ENCODE measurements at regions not wholly inside any gene's neighbourhood (a gene's known extent, or its start where the extent isn't known, plus 50 kb on each side); places are given as distances from the start of the nearest gene placed in this dataset.

DNA sequence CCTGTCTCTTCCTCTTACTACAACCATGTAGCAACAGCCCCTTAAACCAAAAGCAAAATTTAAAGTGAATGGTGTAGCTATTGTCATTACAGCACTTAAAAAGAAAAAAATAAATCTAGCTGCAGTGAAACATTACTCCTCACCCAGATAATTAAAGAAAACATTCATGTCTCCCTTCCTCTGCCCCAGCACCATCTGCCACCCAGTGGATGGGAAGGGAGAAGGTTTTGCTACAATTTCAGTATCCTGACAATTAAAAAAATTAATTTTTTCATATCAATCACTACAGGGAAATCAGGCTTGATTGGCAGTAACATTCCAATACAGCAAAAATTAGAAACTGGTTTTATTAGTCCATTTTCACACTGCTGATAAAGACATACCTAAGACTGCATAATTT lies 147.4 kb upstream of the PUM3 start:
- Histone ChIP-seq H3K36me3 (no peaks in the 10 kb centered on the region), H3K4me3 (no peak overlapping the region), H3K27me3 (no peaks in the 10 kb centered on the region), H3K4me1 (no peaks in the 10 kb centered on the region), H3K27ac (no peak overlapping the region), H3K9me3 (no peaks in the 10 kb centered on the region)
- TF ChIP-seq, protein P1, sequence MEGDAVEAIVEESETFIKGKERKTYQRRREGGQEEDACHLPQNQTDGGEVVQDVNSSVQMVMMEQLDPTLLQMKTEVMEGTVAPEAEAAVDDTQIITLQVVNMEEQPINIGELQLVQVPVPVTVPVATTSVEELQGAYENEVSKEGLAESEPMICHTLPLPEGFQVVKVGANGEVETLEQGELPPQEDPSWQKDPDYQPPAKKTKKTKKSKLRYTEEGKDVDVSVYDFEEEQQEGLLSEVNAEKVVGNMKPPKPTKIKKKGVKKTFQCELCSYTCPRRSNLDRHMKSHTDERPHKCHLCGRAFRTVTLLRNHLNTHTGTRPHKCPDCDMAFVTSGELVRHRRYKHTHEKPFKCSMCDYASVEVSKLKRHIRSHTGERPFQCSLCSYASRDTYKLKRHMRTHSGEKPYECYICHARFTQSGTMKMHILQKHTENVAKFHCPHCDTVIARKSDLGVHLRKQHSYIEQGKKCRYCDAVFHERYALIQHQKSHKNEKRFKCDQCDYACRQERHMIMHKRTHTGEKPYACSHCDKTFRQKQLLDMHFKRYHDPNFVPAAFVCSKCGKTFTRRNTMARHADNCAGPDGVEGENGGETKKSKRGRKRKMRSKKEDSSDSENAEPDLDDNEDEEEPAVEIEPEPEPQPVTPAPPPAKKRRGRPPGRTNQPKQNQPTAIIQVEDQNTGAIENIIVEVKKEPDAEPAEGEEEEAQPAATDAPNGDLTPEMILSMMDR (IDR thresholded peaks at IDR 0.05): no peak
- intact Hi-C loops (cut with DNase I; ENCODE audit: low total_unique reads): no loop called here
- DNase-seq: no peak

DNA sequence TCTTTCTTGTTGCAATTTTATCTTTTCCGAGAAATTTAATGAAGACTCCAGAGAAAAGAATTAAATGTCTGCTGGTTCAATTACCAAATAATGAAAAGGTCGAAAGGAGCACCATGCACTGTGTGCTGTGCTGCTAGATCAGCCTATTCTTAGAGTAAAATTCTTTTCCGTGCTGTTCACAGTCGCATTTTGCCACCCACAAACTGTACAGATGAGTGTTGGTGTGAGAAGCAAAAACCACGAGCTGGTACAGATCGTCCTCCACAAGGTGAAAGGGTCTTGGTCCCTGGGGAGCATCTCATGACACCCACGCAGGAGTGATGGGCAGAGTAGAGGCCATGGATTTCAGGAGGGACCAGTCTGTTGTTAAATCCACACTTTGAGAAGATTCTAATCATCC lies 143.8 kb upstream of the PUM3 start:
- no peak for DNase-seq
- Histone ChIP-seq H3K27ac (no peak overlapping the region), H3K4me3 (no peak overlapping the region), H3K36me3 (no peaks in the 10 kb centered on the region), H3K4me1 (no peaks in the 10 kb centered on the region), H3K9me3 (no peaks in the 10 kb centered on the region), H3K27me3 (no peaks in the 10 kb centered on the region)
- TF ChIP-seq, protein P1 (IDR thresholded peaks at IDR 0.05): no peak
- intact Hi-C loops (cut with DNase I; ENCODE audit: low total_unique reads): no loop called here

DNA sequence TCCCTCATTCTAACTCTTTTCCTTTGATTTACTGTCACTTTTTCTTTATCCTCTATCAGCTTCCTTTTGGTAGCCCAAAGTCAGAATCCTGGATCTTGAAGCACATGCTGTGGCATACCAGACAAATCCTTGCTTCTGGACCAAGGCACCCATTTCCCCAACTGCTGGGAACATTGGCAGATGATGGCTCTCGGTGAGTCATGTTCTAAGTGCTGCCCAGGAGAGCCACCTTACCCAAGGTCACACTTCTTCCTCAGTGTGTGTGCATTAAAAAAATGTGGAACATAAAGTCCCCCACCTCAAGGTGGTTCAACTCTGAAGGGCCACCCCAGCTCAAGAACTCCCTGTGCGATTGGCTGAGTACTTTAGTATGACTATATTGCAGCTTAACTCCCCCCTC lies 141.4 kb upstream of the PUM3 start:
- Histone ChIP-seq H3K27ac (no peak overlapping the region), H3K27me3 (no peaks in the 10 kb centered on the region), H3K4me3 (no peak overlapping the region), H3K36me3 (no peaks in the 10 kb centered on the region), H3K4me1 (no peaks in the 10 kb centered on the region), H3K9me3 (no peaks in the 10 kb centered on the region)
- TF ChIP-seq, protein P1 (IDR thresholded peaks at IDR 0.05): no peak
- intact Hi-C loops (cut with DNase I; ENCODE audit: low total_unique reads): no loop called here
- DNase-seq: no peak

DNA sequence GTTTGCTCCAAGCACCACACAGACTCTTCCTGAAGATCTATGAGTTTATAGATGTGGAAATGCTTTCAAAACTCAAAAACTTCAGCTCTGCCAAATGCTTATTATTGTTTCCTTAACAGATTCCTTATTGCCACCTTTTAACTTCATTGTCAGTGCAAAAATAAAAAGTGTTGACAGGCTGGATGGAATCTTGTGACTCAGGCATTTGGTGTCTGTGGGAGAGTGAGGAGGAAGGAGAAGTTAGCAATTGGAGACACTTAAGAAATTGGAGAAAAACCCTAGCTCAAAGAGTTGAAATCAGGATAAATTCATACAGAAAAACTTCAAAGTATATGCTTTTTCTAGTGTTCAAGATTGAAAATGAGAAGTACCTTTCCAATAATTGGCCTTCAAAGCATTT lies 140.6 kb upstream of the PUM3 start:
- intact Hi-C loops (cut with DNase I; ENCODE audit: low total_unique reads): no loop called here
- Histone ChIP-seq H3K36me3 (no peaks in the 10 kb centered on the region), H3K4me3 (no peak overlapping the region), H3K27ac (no peak overlapping the region), H3K27me3 (no peaks in the 10 kb centered on the region), H3K4me1 (no peaks in the 10 kb centered on the region), H3K9me3 (no peaks in the 10 kb centered on the region)
- no peak for DNase-seq
- TF ChIP-seq, protein P1 (IDR thresholded peaks at IDR 0.05): no peak

DNA sequence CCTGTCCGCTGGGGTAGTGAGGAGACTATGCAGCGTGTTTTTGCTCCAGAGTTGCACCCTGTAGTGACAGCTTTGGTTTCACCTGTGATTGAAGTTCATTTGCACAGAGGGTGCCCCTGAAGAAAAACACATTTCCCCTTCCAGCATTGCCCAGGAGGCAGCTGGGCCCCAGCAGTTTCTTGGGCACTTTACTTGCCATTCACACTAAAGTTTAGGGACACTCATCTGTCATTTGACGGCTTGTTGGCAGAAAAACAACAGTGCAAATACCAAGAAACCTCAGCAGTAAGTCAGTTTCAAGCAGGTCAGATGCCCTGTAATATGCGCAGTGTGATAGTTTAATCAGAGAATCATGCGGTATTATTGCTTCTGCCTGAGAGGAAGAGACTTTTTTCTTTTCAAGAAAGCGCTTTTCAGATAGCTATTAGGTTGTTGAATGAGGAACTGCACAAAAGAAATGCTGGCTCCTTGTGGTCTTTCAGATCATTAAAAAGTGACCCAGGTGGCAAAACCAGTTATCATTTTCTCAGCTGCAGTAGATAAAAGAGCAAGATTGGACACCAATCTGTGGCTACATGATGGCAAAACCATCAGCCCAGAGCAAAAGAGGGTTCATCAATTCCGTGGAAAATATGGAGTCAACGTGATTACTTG lies 136.2 kb upstream of the PUM3 start:
- intact Hi-C loops (cut with DNase I; ENCODE audit: low total_unique reads): no loop called here
- TF ChIP-seq, protein P1 (IDR thresholded peaks at IDR 0.05): no peak
- H3K4me1 ChIP-seq: no peaks in the 10 kb centered on the region

DNA sequence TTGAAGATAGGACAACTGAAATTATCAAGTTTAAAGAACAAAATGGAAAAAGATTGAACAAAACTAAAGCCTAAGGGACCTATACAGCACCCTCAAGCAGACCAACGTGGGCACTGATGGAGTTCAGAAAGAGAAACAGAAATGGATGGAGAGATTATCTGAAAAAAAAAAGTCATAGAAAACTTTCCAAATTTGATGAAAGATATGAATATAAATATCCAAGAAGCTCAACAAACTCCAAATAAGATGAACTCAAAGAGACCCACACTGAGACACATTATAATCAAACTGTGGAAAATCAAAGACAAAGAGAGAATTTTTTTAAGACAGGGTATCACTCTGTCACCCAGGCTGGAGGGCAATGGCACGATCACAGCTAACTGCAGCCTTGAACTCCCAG lies 128.6 kb upstream of the PUM3 start:
- Histone ChIP-seq H3K27me3 (no peaks in the 10 kb centered on the region), H3K4me3 (no peak overlapping the region), H3K27ac (no peak overlapping the region), H3K4me1 (no peaks in the 10 kb centered on the region), H3K36me3 (no peaks in the 10 kb centered on the region), H3K9me3 (peaks cover 0 to 16% (median 8%) of the 10 kb centered on the region in 3 donors)
- TF ChIP-seq, protein P1 (IDR thresholded peaks at IDR 0.05): no peak
- no peak for DNase-seq
- intact Hi-C loops (cut with DNase I; ENCODE audit: low total_unique reads): no loop called here

More for the DNA sequence above, 136.2 kb upstream of the PUM3 start:
- no peaks in the 10 kb centered on the region for H3K36me3 ChIP-seq
- H3K27ac ChIP-seq: no peak overlapping the region
- H3K27me3 ChIP-seq: no peaks in the 10 kb centered on the region
- H3K9me3 ChIP-seq: no peaks in the 10 kb centered on the region
- H3K4me3 ChIP-seq: no peak overlapping the region
- DNase-seq: no peak
